NOMO-1 treated with dmso at 0.1 percent for 144 hours (cell line): ENCODE measurements at regions not wholly inside any gene's neighbourhood (a gene's known extent, or its start where the extent isn't known, plus 50 kb on each side); places are given as distances from the start of the nearest gene placed in this dataset.
"Not testable (repeated sequence)": the region's sequence is repeated elsewhere in the genome, so short reads cannot be mapped to it uniquely, and the experiment has no call there.

ENCODE experiments used
- DNase-seq: peaks from one replicate; lab custom pipeline; 2025; ENCODE audit not compliant: unreplicated experiment; lab: John Stamatoyannopoulos, UW

DNA sequence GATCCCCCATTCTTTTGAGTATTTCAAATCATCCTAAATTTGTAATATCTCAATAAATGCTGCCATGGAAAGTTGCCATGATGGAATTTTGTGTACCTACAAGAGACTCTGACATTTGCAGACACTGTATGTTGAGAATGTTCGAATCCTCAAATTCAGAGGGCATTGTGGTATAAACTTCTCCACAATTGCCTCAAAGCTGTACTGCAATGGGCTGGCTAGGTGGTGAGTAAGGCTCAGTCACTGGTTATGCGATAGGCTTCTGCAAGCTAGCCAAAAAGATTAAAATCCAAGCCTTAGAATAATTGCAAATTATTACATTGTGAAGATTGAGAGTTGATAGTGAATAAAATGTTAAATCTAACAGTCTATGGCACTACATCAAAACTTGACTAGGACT, 130.2 kb upstream of the CEP162 start:
- no peak for DNase-seq

DNA sequence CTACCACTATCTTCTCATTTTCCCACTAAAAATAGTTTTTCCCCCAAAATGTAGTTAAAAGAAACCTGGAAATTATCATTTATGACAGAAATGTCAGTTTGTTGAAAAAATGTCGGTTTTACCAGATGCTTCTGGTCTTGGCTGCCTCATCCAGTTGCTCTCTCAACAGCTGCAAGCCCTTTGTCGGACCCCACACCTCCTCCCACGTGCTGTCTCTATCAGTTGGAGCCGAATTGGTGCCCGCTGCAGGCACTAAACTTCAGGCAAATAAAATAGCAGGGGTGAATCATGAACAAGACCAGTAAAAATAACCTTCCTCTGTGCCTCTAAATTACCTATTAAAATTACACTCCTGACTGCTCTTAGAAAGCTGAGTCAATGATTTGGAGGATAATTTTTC, 129.5 kb upstream of the CEP162 start:
- DNase-seq = no peak

DNA sequence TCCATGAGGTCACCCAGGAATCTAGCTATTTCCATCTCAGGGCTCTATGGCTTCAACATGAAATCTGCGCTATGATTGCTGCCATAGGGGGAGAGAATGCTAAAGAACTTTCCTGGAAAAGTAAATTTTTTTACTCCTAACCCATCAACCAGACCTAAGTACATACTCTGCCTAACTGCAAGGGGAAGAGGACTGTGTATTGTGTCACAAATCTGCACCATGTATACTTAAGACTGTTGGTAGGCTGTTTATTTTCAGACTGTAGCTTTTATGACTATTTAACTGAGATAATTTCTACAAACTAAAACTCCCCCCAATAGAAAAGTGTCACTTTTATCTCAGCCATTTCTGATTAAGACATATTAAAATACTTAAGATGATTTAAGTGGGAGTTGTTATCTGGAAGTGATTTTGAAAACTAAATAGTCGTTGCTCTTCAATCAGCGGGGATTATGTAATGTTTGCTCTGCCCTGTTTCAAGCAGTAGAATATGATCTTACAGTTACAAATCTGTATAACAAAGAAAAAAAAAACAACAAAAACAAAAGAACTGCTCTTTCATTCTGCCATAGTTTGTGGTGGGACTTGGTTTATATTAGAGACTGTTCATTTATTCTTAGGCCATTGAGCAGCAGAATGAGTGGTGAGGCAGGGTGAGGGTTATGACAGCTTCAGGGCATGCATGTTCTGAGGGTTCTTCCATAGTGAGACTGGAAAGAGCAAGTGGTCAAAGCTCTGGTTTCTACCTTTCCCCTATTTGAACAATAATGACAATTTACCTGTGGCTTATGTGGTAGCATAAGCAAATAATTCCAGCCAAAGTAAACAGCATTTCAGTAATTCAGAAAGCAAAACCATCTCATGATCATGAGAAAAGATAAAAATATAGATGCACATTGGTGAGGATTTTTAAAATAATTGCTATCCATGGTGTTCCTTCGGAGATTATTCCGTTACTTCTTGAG, 126.3 kb upstream of the CEP162 start:
- no peak for DNase-seq

DNA sequence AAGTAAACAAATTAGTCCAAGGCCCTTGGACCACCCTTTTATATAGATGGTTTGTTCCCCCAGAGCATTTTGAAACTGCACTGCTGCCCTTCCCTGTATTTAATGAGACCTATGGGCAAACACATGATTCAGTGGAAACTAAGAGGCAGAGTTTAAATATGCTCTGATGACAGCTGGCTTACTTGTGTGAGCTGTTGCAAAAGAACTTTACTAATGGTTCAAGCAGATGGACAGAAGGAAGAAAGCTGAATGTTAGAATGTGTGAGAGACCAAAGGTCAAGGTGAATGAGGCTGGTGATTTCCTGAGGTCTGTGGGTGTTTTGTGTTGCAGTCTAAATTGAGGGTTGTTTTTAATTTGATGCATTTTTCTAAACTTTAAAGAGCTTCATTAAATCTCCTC, 123.0 kb upstream of the CEP162 start:
- DNase-seq = no peak

DNA sequence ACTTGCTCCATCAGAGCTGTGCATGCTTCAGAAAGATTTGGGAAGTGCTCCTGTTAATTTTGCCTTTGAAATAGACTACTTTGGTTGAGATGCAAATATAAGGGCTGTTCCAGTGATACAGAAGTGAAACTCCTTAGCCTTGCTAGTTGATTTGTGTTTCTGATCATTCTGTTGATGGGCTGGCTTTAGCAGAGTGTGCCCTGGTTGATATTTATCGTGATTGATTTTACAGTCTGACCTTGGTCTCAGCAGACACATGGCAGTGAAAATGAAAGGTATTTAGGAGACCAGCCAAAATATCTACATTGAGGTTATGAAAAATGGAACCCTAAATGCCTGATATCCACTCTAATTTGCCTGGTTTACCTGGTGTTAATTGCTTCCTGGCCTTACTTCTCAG, 122.1 kb upstream of the CEP162 start:
- DNase-seq = no peak

DNA sequence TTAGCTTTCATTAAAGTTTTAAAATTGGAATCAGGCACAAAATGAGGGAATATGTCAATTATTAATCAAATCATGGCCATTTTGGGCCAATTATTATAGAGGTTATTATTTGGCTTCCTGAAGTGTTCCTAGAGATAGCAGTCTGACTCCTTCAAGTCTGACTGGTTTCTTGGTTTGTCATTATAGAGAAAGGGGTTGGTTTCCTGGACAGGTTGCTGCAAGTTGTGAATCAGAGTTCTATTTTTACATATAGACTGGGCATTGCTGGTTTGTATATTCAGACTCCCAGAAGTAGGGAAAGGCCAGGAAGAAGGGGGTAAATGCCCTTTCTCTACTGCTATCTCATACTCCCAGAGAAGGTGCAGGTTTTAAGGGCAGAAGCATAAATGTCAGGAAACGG, 121.4 kb upstream of the CEP162 start:
- DNase-seq = no peak

DNA sequence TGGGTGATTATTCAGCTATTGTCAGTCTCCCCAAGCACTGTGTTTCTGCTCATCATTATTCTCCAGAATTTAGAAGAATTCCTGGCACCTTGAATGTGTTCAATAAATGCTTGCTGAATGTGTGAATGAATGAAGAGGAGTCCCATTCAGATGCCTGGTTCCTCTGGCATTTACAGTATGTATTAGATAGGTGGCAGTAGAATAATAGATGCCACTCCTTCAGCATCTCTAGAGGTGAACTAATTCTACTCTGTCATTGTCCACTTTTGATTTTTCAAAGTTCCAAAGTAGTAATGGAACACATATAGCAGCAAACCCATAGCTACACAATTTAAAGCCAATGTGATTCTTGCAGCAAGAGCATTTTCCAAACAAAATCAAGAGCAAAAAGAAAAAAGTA, 118.9 kb upstream of the CEP162 start:
- no peak for DNase-seq

DNA sequence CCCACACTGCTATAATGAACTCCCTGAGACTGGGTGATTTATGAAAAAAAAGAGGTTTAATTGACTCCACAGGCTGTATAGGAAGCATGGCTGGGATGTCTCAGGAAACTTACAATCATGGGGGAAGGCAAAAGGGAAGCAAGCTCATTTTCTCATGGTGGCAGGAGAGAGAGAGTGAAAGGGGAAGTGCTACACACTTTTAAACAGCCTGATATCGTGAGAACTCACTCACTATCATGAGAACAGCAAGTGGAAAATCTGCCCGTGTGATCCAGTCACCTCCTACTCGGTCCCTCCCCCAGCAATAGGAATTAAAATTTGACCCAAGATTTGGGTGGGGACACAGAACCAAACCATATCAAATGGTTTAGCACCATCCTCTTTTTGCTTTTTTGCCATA, 116.6 kb upstream of the CEP162 start:
- DNase-seq = no peak

DNA sequence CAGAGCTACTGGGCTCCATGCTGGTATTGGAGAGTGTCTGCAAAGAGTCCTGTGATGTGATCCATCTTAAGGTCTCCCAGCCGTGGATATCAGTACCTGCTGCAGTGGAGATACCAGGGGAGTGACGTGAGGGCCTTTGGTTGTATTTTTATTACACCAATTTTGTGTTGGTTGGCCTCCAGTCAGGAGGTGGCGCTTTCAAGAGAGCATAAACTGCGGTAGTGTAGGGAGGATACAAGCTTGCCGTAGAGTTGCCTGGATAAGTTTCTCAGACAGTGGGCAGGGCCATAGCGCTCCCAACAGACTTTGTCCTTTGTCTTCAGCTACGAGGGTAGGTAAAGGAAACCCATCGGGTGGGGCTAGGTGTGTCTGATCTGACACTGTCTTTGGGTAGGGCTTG, 113.0 kb upstream of the CEP162 start:
- no peak for DNase-seq

DNA sequence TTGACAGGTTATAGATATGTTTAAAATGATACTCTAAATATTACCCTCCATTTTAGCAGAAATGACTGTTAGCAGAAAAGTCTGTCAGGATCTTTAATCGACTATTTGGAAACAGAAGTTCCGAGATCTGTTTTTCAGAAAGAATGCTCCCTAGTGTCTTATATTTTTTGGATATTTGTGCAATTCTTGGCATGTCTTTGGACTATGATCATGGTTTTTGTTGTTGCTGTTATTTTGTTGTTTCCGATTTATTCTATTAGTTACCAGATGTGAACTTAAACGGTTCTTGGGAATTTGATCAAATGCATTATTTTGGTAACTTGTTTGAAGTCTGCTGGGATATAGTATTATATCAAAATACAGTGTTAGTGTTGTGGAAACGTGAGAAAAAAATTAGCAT, 106.4 kb upstream of the CEP162 start:
- no peak for DNase-seq

DNA sequence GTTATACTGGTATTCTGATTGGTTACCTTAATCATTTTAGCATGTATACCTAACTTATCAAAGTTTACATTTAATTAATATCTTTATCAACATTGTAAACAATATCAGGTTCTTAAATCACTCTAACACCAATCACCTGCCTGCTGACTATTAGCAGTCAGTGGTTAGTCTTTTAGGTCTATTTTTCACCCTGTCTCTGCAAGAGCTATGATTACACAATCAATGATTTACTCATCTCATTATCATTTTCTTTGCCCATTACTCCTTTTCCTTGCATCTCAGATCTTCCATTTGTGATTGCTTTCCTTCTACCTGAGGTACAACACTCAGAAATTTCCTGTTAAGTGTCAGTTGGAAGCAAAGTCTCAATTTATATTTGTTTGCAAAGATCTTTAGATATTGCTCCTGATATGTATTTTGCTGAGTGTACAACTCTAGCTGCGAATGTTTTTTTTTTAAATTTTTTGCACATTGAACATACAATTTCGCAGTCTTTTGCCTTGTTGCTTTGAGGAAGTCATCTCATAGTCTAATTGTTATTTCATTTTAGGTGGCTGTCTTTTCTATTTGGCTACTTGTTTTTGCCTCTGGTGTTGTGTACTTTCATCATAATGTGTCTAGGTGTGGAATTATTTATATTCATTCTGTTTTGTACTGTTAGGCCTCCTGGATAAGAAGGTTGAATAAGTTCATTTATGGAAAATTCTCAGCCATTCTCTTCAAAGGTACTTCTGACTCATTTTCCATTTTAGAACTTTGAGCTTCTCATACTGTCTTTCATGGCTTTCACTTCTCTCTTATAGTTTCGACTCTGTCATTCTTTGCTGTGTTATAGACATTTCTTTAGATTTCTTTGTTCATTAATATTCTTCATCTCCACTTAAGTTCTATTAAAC, 104.9 kb upstream of the CEP162 start:
- peak; percentile 12 for DNase-seq

DNA sequence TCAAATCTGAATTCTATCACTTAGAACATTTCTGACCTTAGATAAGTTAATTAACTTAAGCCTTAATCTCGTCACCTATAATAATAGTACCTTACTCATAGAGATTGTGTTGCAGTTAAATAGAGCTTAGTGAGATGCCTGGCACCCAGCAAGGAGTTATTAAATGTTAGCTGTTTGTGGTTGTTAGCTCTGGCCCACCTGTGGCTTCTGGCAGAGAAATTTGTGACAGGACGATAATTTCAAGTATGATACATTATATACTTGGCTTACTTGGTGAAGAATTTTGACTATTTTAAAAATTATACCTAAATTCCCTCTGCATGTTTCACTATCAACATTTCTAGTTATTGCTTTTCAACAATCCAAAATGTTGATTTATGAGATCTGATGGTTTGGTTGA, 102.9 kb upstream of the CEP162 start:
- no peak for DNase-seq

DNA sequence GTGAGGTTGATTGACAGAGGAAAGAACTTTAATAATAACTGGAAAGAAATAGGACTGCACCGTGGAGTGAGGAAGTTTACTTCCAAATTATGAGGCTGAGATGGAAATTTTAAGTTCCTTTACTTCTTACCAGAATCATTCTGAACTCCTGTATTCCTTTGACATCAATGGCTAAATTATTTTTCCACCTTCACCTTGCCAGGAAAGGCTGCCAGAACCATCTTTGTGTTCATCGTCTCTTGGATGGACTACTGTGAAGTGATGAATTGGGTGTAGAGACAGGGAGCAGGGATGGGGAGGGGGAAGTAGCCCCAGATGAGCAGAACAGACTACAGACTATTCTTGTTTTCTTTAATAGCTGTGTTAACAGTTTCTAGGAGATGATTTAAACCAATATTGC, 102.1 kb upstream of the CEP162 start:
- DNase-seq = no peak

DNA sequence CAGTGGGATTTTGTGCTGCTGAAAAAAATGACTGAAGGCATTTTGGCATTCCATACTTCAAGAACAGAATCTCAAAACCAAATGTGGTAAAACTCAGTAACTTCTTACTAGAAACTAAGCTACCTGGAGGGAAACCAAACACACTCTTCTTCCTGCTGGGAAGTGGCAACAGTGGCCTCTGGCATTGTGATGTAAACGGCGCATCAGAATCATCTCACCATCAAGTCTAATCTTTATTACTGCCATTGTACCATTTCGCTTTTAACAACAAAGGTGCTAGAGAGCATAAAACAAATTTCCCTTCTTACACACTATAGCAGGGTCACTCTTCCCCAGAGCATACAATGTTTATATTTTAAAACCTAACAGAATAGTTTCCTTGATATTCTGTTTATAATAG, 101.6 kb upstream of the CEP162 start:
- DNase-seq = no peak

DNA sequence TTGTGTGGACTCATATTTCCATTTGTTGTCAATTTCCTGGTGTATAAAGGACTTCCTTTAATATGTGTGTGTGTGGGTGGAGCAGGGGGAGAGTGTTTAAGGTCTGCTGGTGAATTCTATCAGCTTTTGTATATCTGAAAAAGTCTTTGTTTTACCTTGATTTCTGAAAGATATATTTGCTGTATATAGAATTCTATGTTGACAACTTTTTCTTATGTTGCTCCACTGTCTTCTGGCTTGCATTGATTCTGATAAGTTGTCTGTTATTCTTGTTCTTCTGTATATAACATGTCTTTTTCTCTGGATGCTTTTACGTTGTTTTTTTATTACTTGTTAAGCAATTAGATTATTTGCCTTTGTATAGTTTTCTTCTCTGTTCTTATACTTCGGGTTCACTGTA, 90.0 kb upstream of the CEP162 start:
- no peak for DNase-seq

DNA sequence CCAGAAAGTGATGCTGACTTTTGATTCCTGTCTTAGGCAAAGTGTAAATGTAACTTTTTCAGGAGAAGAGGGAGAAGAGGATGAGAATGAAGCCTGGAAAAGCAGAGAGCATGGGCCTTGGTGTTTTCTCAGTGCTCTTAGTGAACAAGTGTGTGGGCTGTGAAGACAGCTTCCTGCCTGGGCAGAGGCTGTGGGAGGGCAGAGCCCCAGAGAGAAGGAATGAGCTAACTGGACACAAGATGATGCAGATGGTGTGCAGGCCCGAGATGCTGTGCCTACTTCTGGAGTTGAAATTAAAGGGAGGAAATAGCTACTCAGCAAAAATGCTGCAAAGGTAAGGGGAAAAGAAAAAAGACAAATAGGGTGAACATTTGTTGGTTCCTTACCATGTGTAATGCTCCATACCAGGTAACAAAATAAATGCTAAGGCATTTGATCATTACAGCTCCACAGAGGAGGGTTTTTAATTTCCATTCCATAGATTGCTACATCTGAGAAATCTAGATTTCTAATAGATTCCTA, 87.0 kb upstream of the CEP162 start:
- DNase-seq = no peak

DNA sequence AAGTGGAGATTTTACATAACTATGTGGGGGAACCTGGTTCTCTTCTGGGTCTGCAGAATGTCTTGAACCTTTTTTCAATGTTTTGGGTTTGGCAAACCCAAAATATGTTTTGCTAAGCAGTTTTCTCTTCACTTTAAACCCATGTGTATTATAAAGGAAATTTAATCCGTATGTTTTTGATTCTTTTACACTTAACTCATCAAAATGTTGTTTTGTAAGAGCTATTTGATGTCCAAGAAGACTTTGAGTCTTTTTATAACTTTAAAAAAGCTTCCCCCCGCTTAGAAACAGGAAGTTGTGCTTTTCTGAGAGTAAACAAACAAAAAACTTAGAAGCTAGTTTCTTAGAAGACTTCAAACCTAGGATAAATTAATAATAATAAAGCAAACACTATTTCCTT, 81.9 kb upstream of the CEP162 start:
- no peak for DNase-seq

DNA sequence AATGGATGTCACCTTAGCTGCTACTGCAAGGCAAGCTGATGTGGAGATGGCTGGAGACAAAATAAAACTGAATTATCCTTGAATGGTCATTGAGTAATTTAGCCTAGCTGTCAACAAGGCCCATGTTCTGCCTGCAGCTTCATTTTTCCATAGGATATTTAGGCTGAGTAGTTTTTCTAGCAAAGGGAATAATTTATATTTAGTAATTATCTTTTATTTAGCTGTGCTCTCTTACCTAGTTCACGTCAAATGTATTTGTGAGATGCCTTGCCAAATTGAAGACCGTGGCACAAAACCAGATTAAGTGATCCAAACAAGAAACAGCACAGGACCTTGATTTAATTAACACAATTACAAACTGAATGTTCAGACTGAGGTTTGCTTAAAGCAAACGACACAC, 77.4 kb upstream of the CEP162 start:
- DNase-seq = no peak

DNA sequence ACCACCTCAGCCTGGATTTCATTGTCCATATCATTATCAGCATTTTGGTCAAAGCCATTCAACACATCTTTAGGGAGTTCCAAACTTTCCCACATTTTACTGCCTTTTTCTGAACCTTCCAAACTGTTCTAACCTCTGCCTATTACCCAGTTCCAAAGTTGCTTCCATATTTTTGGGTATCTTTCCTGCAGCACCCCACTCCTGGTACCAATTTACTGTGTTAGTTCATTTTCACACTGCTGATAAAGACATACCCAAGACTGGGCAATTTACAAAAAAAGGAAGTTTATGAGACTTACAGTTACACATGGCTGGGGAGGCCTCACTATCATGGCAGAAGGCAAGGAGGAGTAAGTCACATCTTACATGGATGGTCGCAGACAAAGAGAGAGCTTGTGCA, 63.6 kb upstream of the CEP162 start:
- DNase-seq = not testable (repeated sequence)

DNA sequence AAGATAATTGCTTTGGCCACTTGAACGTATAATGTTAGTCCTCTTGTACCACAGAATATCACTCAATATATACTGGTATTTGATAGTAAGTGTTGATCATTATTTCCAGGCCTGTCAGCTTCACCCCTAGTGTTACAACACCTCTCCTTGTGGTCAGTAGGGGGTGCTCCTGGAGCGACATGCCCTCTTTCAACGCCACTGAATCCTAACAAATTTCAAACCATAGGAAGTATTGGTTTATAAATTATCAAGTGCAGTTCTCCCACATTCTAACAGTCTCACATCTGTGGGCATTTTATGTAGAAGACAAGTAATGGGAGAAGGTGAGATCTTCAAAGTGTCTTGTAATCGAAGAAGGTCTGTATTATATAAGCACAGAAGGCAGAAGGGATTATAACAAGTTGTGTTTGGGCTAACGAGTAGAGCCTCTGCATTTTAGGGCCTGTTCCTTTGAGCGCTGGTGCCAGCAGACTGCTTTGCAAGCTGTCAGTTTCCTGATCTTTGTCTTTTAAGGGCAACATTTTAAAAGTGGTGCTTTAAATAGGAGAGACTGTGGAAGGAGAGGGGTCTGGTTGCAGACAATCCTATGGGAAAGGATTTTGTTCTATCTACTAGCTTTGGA, 57.1 kb upstream of the CEP162 start:
- no peak for DNase-seq

DNA sequence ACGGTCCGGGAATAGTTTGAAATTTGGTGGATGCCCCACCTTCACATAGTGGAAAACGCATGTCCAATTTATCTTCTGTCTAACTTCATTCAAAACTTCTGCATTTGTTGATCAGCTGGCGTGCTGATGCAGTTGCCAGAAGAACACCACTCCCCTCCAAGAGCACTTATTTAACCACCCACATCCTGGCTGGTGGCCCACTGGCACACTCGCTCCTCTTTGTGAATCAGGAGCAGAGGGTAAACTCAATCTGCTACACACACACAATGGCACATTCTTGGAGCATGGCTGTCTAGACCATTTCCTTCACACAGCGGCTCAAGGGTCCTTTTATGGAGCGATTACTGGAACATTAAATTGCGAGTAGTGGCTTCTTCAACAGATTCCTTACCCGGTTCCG, 55.1 kb upstream of the CEP162 start:
- no peak for DNase-seq
